CD4-positive, CD25-positive, alpha-beta regulatory T cell (primary cell): ENCODE measurements at regions not wholly inside any gene's neighbourhood (a gene's known extent, or its start where the extent isn't known, plus 50 kb on each side); places are given as distances from the start of the nearest gene placed in this dataset.

Experiments used
- ATAC-seq, 2 donors: fragments of 150-1000 bp; cut with Tn5 transposase; one replicate each; pipeline ENCODE4 v1.10.0; 2021; ENCODE audit warnings: low read depth in 2 of 2, moderate number of reproducible peaks in 2 of 2, moderate library complexity in 1 of 2
- DNase-seq, 3 donors: peaks; one replicate each; pipeline versions ENCODE4 v3.0.0 to v3.0.0-alpha.2; 2012 to 2022; ENCODE audit warnings: mixed read lengths in 1 of 3
- H3K27ac ChIP-seq: one replicate; pipeline ENCODE4 v1.7.0; 2013; ENCODE audit warnings: mild to moderate bottlenecking, low read length; ENCODE audit not compliant: insufficient read depth, poor library complexity, severe bottlenecking
- H3K27me3 ChIP-seq: one replicate; pipeline ENCODE4 v1.7.0; 2013; ENCODE audit warnings: low read length; ENCODE audit not compliant: control insufficient read depth, insufficient read depth
- H3K36me3 ChIP-seq: one replicate; pipeline ENCODE4 v1.7.0; 2013; ENCODE audit warnings: mild to moderate bottlenecking, low read length, moderate library complexity; ENCODE audit not compliant: control insufficient read depth, insufficient read depth
- H3K4me1 ChIP-seq: 2 replicates; pipeline ENCODE4 v1.7.0; 2013; ENCODE audit warnings: mild to moderate bottlenecking, low read length; ENCODE audit not compliant: insufficient read depth, control insufficient read depth, poor library complexity, severe bottlenecking
- H3K4me3 ChIP-seq: one replicate; pipeline ENCODE4 v1.7.0; 2013; ENCODE audit warnings: low read depth, mild to moderate bottlenecking, low read length, moderate library complexity
- H3K9me3 ChIP-seq, 2 experiments: 1 replicate in 1 of 2; 2 replicates in 1 of 2; pipeline ENCODE4 v1.7.0; 2013; ENCODE audit warnings: low read length in 2 of 2, mild to moderate bottlenecking in 1 of 2, moderate library complexity in 1 of 2; ENCODE audit not compliant: control insufficient read depth in 2 of 2
- H3K27ac Mint-ChIP-seq, 3 donors: one replicate each; pipeline ENCODE4 v1.8.0; 2020 to 2022; ENCODE audit warnings: mild to moderate bottlenecking in 3 of 3, mixed read lengths in 3 of 3, moderate library complexity in 2 of 3
- H3K27me3 Mint-ChIP-seq: one replicate; pipeline ENCODE4 v1.8.0; 2022; ENCODE audit warnings: mild to moderate bottlenecking, mixed read lengths
- H3K36me3 Mint-ChIP-seq: one replicate; pipeline ENCODE4 v1.8.0; 2020; ENCODE audit warnings: mixed read lengths
- H3K4me1 Mint-ChIP-seq, 4 donors: one replicate each; pipeline ENCODE4 v1.8.0; 2020 to 2022; ENCODE audit warnings: mixed read lengths in 4 of 4, mild to moderate bottlenecking in 1 of 4
- H3K4me3 Mint-ChIP-seq, 4 donors: one replicate each; pipeline ENCODE4 v1.8.0; 2020 to 2022; ENCODE audit warnings: mild to moderate bottlenecking in 4 of 4, mixed read lengths in 4 of 4, moderate library complexity in 3 of 4
- H3K9me3 Mint-ChIP-seq, 7 donors: one replicate each; pipeline ENCODE4 v1.8.0; 2020 to 2022; ENCODE audit warnings: mixed read lengths in 7 of 7, mild to moderate bottlenecking in 3 of 7, moderate library complexity in 2 of 7

DNA sequence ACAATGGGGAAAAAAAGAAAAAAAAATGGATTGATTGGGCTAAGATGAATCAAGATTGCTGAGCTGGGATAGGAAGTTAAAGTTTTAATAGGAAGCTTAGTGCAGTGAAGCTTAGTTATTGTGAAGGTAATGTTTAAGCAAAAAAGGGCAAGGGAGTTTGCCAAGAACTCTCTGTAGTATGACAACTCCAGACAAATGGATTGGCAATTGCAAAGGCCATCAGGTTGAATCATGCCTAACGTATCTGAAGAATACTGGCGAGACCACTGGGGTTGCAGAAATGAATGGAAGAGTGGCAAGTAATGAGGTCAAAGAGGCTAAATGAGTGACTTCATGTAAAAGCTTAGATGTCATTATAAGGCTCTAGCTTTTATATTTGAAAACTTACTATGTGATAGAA lies 1654.0 kb downstream of the PCDH7 start:
- H3K9me3 ChIP-seq: no peaks in the 10 kb centered on the region
- no peaks in the 10 kb centered on the region for H3K27me3 Mint-ChIP-seq
- H3K36me3 ChIP-seq: no peaks in the 10 kb centered on the region
- ATAC-seq: no peak
- no peak for DNase-seq
- H3K27ac Mint-ChIP-seq: no peak overlapping the region
- peaks cover 0 to 27% (median 3%) of the 10 kb centered on the region in 7 donors for H3K9me3 Mint-ChIP-seq
- H3K36me3 Mint-ChIP-seq: no peaks in the 10 kb centered on the region
- H3K4me3 Mint-ChIP-seq: no peak overlapping the region
- H3K4me3 ChIP-seq: no peak overlapping the region
- H3K4me1 Mint-ChIP-seq: no peaks in the 10 kb centered on the region
- H3K27me3 ChIP-seq: no peaks in the 10 kb centered on the region
- H3K4me1 ChIP-seq: no peaks in the 10 kb centered on the region
- no peak overlapping the region for H3K27ac ChIP-seq

DNA sequence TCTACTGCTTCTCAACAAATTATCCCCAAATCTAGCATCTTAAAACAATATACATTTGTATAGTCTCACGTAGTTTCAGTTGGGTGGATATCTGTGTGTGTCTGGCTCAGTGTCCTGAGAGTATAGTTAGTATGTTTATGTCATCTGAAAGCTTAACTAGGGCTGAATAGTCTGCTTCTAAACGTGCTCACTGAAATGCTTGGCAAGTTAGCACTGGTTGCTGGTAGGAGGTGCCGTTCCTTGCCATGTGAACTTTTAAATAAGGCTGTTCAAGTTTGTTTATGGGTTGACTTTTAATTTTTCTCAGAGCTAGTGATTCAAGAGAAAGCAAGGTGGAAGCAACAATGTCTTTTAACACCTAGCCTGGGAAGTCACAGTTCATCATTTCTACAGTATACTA lies 1673.6 kb downstream of the PCDH7 start:
- no peaks in the 10 kb centered on the region for H3K36me3 Mint-ChIP-seq
- Histone ChIP-seq H3K27me3 (no peaks in the 10 kb centered on the region), H3K4me3 (no peak overlapping the region), H3K36me3 (no peaks in the 10 kb centered on the region), H3K4me1 (no peaks in the 10 kb centered on the region), H3K27ac (no peak overlapping the region), H3K9me3 (no peaks in the 10 kb centered on the region)
- peaks cover 0 to 16% (median 4%) of the 10 kb centered on the region in 7 donors for H3K9me3 Mint-ChIP-seq
- H3K4me3 Mint-ChIP-seq: no peak overlapping the region
- ATAC-seq: no peak
- DNase-seq: no peak
- H3K4me1 Mint-ChIP-seq: no peaks in the 10 kb centered on the region
- no peaks in the 10 kb centered on the region for H3K27me3 Mint-ChIP-seq
- no peak overlapping the region for H3K27ac Mint-ChIP-seq

DNA sequence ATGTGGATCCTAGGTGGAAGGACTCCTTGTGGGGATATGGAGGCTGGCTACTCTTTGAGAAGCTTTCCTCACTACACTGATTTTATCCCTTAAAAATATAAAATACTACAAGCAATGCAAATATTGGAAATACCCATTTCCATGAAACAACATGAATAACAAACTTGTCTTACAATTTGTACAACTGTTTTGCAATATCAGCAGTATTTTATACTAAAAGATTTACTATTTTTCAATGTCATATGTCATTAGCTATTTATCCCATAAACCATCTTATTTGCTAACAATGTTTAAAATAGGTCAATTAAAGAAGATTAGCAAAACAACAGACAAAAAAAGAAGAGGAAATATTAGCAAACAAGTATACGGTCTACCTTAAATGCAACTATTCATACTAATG lies 1674.1 kb downstream of the PCDH7 start:
- Mint-ChIP-seq H3K4me1 (no peaks in the 10 kb centered on the region), H3K9me3 (peaks cover 0 to 15% (median 4%) of the 10 kb centered on the region in 7 donors), H3K27me3 (no peaks in the 10 kb centered on the region), H3K27ac (no peak overlapping the region), H3K4me3 (no peak overlapping the region), H3K36me3 (no peaks in the 10 kb centered on the region)
- H3K27me3 ChIP-seq: no peaks in the 10 kb centered on the region
- no peak overlapping the region for H3K27ac ChIP-seq
- H3K36me3 ChIP-seq: no peaks in the 10 kb centered on the region
- no peaks in the 10 kb centered on the region for H3K9me3 ChIP-seq
- DNase-seq (no peak), ATAC-seq (no peak)
- no peaks in the 10 kb centered on the region for H3K4me1 ChIP-seq
- H3K4me3 ChIP-seq: no peak overlapping the region

DNA sequence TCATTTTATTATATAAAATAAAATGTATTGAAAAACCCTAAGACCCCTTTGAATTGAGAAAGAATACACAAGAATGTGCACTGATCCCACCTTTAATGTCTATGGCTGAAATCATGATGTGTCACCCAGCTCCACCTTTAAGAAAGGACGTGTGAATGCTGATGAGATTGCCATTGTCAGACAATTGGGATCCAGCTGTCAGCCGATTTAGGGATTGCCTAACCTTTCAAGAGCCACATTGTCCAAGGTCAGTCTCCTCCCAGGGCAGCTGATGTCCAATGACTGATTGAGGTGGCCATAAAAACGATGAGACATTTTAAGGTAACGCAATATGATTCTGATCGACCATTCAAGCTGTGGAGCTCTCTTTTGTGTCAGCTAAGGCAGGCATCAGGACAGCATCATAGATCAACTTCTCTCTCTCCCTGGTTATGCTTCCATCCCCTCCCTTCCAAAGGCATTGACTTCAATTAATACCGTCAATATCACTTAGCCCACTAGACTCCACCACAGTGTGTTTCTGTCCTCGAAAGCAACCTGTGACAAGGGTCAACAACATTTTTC lies 1676.4 kb downstream of the PCDH7 start:
- ATAC-seq: no peak
- H3K9me3 Mint-ChIP-seq: peaks cover 0 to 13% (median 4%) of the 10 kb centered on the region in 7 donors
- Histone ChIP-seq H3K36me3 (no peaks in the 10 kb centered on the region), H3K4me3 (no peak overlapping the region), H3K27ac (no peak overlapping the region), H3K27me3 (no peaks in the 10 kb centered on the region), H3K9me3 (no peaks in the 10 kb centered on the region), H3K4me1 (no peaks in the 10 kb centered on the region)
- no peak overlapping the region for H3K27ac Mint-ChIP-seq
- no peaks in the 10 kb centered on the region for H3K4me1 Mint-ChIP-seq
- no peaks in the 10 kb centered on the region for H3K27me3 Mint-ChIP-seq
- no peak overlapping the region for H3K4me3 Mint-ChIP-seq
- no peaks in the 10 kb centered on the region for H3K36me3 Mint-ChIP-seq
- DNase-seq: no peak

DNA sequence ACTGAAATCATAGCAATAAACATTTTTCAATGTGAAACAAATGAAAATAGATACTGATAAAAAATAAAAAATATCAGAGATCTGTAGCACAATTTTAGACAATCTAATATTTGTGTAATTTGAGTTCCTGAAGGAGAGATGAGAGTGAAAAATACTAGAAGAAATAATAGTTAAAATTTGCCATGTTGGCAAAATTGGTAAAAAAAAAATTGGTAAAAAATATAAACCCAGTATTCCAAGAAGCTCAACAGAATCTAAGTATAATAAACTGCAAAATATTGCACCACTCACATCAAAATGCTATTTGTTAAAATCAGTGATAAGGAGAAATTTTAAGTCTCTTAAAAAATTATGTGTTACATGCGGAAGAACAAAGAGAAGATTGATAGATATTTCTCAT lies 1680.7 kb downstream of the PCDH7 start:
- H3K27ac ChIP-seq: no peak overlapping the region
- ATAC-seq (no peak), DNase-seq (no peak)
- no peaks in the 10 kb centered on the region for H3K27me3 ChIP-seq
- no peaks in the 10 kb centered on the region for H3K9me3 ChIP-seq
- Mint-ChIP-seq H3K27ac (no peak overlapping the region), H3K36me3 (no peaks in the 10 kb centered on the region), H3K4me1 (no peaks in the 10 kb centered on the region), H3K4me3 (no peak overlapping the region), H3K9me3 (peaks cover 0 to 15% (median 2%) of the 10 kb centered on the region in 7 donors), H3K27me3 (no peaks in the 10 kb centered on the region)
- H3K4me1 ChIP-seq: no peaks in the 10 kb centered on the region
- H3K36me3 ChIP-seq: no peaks in the 10 kb centered on the region
- H3K4me3 ChIP-seq: no peak overlapping the region

DNA sequence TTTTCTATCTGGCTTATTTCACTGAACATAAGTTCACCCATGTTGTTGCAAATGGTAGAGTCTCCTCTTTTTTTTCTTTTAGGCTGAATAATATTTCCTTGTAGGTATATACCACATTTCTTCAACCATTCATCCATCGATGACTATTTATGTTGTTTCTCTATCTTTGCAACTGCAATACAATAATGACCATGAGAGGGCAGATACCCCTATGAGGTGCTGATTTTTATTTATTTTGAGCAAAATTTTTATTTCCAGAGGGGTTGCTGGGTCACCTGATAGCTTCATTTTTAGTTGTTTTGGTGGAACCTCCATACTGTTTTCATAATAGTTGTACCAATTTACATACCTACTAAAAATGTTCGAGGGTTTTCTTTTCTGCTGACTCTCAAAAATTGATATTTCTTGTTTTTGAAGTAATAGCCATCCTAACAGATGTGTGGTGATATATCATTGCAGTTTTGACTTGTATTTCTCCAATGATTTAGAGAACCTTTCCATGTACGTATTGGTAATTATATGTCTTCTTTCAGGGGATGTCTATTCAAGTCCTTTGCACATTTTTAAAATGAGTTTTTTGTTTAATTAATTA lies 1697.0 kb downstream of the PCDH7 start:
- peaks cover 0 to 31% (median 10%) of the 10 kb centered on the region in 7 donors for H3K9me3 Mint-ChIP-seq
- H3K4me1 ChIP-seq: no peaks in the 10 kb centered on the region

DNA sequence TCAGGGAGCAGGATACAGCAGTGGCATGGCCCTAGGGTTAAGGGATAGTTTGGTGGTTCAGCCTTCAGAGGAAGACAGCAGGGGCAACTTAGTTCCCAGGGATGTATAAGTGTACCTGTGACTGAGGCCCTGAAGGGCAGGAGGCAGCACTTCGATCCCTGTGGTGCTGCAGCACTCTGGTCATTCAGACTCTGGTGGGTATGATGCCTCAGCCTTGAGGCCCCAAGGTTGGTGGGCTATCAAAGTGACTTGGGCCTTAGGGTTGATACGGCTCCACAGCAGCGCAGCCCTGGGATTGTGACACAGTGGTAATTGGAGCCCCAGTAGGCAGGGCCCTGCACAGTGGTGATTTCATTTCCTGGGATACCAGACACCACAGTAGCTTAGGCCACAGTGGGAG lies 1703.1 kb downstream of the PCDH7 start:
- Histone ChIP-seq H3K36me3 (no peaks in the 10 kb centered on the region), H3K9me3 (peaks cover 4 to 12% of the 10 kb centered on the region in 2 experiments), H3K4me3 (no peak overlapping the region), H3K27me3 (no peaks in the 10 kb centered on the region), H3K4me1 (no peaks in the 10 kb centered on the region), H3K27ac (no peak overlapping the region)
- Mint-ChIP-seq H3K4me3 (no peak overlapping the region), H3K27me3 (no peaks in the 10 kb centered on the region), H3K27ac (no peak overlapping the region), H3K36me3 (no peaks in the 10 kb centered on the region), H3K9me3 (peaks cover 0 to 41% (median 11%) of the 10 kb centered on the region in 7 donors), H3K4me1 (no peaks in the 10 kb centered on the region)
- DNase-seq: no peak
- no peak for ATAC-seq

More for the DNA sequence above, 1697.0 kb downstream of the PCDH7 start:
- Histone ChIP-seq H3K27ac (no peak overlapping the region), H3K9me3 (no peaks in the 10 kb centered on the region), H3K27me3 (no peaks in the 10 kb centered on the region), H3K4me3 (no peak overlapping the region), H3K36me3 (no peaks in the 10 kb centered on the region)
- DNase-seq (no peak), ATAC-seq (no peak)
- no peak overlapping the region for H3K4me3 Mint-ChIP-seq
- no peaks in the 10 kb centered on the region for H3K27me3 Mint-ChIP-seq
- no peaks in the 10 kb centered on the region for H3K36me3 Mint-ChIP-seq
- H3K4me1 Mint-ChIP-seq: no peaks in the 10 kb centered on the region
- no peak overlapping the region for H3K27ac Mint-ChIP-seq

DNA sequence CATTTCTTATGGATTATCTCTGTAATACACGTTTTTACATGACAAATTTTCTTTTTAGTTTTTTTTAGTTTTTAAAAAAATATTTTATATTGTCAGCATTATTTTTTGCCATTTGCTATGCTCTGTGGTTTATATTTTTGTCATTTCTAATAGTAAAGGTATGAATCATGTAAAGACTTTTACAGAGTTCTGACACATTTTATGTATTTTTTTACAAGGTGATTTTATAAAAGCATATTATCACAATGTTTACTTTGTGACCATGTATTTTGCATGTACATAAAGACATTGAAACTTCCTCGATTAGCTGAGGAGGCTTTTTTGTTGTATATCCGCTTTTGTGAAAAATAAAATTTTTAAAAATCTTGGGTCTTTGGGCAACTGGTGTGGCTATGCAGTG lies 1705.1 kb downstream of the PCDH7 start:
- DNase-seq (no peak), ATAC-seq (no peak)
- H3K4me1 Mint-ChIP-seq: no peaks in the 10 kb centered on the region
- no peak overlapping the region for H3K4me3 ChIP-seq
- H3K9me3 Mint-ChIP-seq: peaks cover 0 to 38% (median 11%) of the 10 kb centered on the region in 7 donors
- peaks cover 4 to 12% of the 10 kb centered on the region in 2 experiments for H3K9me3 ChIP-seq
- H3K36me3 Mint-ChIP-seq: no peaks in the 10 kb centered on the region
- H3K27me3 Mint-ChIP-seq: no peaks in the 10 kb centered on the region
- H3K27ac ChIP-seq: no peak overlapping the region
- no peak overlapping the region for H3K27ac Mint-ChIP-seq
- no peaks in the 10 kb centered on the region for H3K27me3 ChIP-seq
- no peaks in the 10 kb centered on the region for H3K36me3 ChIP-seq
- no peak overlapping the region for H3K4me3 Mint-ChIP-seq
- H3K4me1 ChIP-seq: no peaks in the 10 kb centered on the region
